H9 (cell line): ENCODE measurements at regions not wholly inside any gene's neighbourhood (a gene's known extent, or its start where the extent isn't known, plus 50 kb on each side); places are given as distances from the start of the nearest gene placed in this dataset.

Experiments used
- DNase-seq: peaks from one replicate; pipeline ENCODE4 v3.0.0-alpha.2; 2017
- H2AFZ ChIP-seq: one replicate; pipeline ENCODE4 v1.6.1; 2013; ENCODE audit warnings: mild to moderate bottlenecking, low read length, control low read depth, moderate library complexity
- H2AK5ac ChIP-seq: 2 replicates; pipeline ENCODE4 v1.6.1; 2013; ENCODE audit warnings: low read length, control low read depth, mixed read lengths; ENCODE audit not compliant: insufficient read length
- H2BK120ac ChIP-seq: one replicate; pipeline ENCODE4 v1.6.1; 2013; ENCODE audit warnings: low read depth, mild to moderate bottlenecking, low read length, control low read depth, inconsistent platforms; ENCODE audit not compliant: poor library complexity, severe bottlenecking
- H2BK12ac ChIP-seq: 2 replicates; pipeline ENCODE4 v1.6.1; 2013; ENCODE audit warnings: low read length, control low read depth, mixed read lengths, low read depth; ENCODE audit not compliant: insufficient read length
- H2BK15ac ChIP-seq: 2 replicates; pipeline ENCODE4 v1.6.1; 2013; ENCODE audit warnings: low read depth, low read length, control low read depth
- H2BK20ac ChIP-seq: one replicate; pipeline ENCODE4 v1.6.1; 2013; ENCODE audit warnings: low read depth, mild to moderate bottlenecking, low read length, control low read depth, inconsistent platforms; ENCODE audit not compliant: poor library complexity, severe bottlenecking
- H2BK5ac ChIP-seq: 2 replicates; pipeline ENCODE4 v1.6.1; 2013; ENCODE audit warnings: low read length, control low read depth, mixed read lengths; ENCODE audit not compliant: insufficient read length
- H3K14ac ChIP-seq: 2 replicates; pipeline ENCODE4 v1.6.1; 2013; ENCODE audit warnings: low read length, control low read depth; ENCODE audit not compliant: insufficient read depth
- H3K18ac ChIP-seq: 2 replicates; pipeline ENCODE4 v1.6.1; 2013; ENCODE audit warnings: low read depth, mild to moderate bottlenecking, mixed read lengths, low read length, control low read depth; ENCODE audit not compliant: insufficient read length
- H3K23ac ChIP-seq: 2 replicates; pipeline ENCODE4 v1.6.1; 2013; ENCODE audit warnings: low read length, control low read depth, mixed read lengths, low read depth; ENCODE audit not compliant: insufficient read length
- H3K23me2 ChIP-seq: 2 replicates; pipeline ENCODE4 v1.6.1; 2013; ENCODE audit warnings: low read depth, mild to moderate bottlenecking, mixed read lengths, low read length, control low read depth; ENCODE audit not compliant: insufficient read length, poor library complexity, severe bottlenecking
- H3K27ac ChIP-seq: 2 replicates; pipeline ENCODE4 v1.5.1; 2013; ENCODE audit warnings: low read length, control low read depth, mixed read lengths, low read depth; ENCODE audit not compliant: insufficient read length
- H3K27me3 ChIP-seq: 2 replicates; pipeline ENCODE4 v1.6.1; 2013; ENCODE audit warnings: low read length, control low read depth, inconsistent platforms; ENCODE audit not compliant: insufficient read depth
- H3K4ac ChIP-seq: 2 replicates; pipeline ENCODE4 v1.6.1; 2013; ENCODE audit warnings: low read depth, mild to moderate bottlenecking, control low read depth, inconsistent platforms, low read length, moderate library complexity
- H3K4me1 ChIP-seq: 2 replicates; pipeline ENCODE4 v1.6.1; 2013; ENCODE audit warnings: low read length, control low read depth, inconsistent platforms; ENCODE audit not compliant: insufficient read depth
- H3K4me2 ChIP-seq: 2 replicates; pipeline ENCODE4 v1.6.1; 2013; ENCODE audit warnings: low read length, control low read depth, mixed read lengths; ENCODE audit not compliant: insufficient read length, insufficient read depth
- H3K56ac ChIP-seq: 2 replicates; pipeline ENCODE4 v1.6.1; 2013; ENCODE audit warnings: low read depth, mild to moderate bottlenecking, mixed read lengths, low read length, control low read depth; ENCODE audit not compliant: insufficient read length
- H3K79me1 ChIP-seq: 2 replicates; pipeline ENCODE4 v1.6.1; 2013; ENCODE audit warnings: low read depth, mild to moderate bottlenecking, moderate library complexity, low read length, control low read depth, inconsistent platforms; ENCODE audit not compliant: insufficient read depth, poor library complexity, severe bottlenecking
- H3K79me2 ChIP-seq: 2 replicates; pipeline ENCODE4 v1.6.1; 2013; ENCODE audit warnings: low read length, control low read depth, inconsistent platforms; ENCODE audit not compliant: insufficient read depth
- H3K9ac ChIP-seq: 2 replicates; pipeline ENCODE4 v1.6.1; 2013; ENCODE audit warnings: low read length, control low read depth, mixed read lengths; ENCODE audit not compliant: insufficient read length; ENCODE audit errors: extremely low read depth
- H3K9me3 ChIP-seq: one replicate; pipeline ENCODE4 v1.6.1; 2013; ENCODE audit warnings: low read depth, low read length, inconsistent platforms; ENCODE audit not compliant: control insufficient read depth
- H3T11ph ChIP-seq: one replicate; pipeline ENCODE4 v1.6.1; 2013; ENCODE audit warnings: mild to moderate bottlenecking, low read length, control low read depth, inconsistent platforms
- H4K20me1 ChIP-seq: one replicate; pipeline ENCODE4 v1.6.1; 2013; ENCODE audit not compliant: control insufficient read depth, insufficient read length, insufficient read depth
- H4K5ac ChIP-seq: 2 replicates; pipeline ENCODE4 v1.6.1; 2013; ENCODE audit warnings: low read depth, mild to moderate bottlenecking, mixed read lengths, low read length, control low read depth; ENCODE audit not compliant: insufficient read length
- H4K8ac ChIP-seq: replicated peaks from 2 replicates; pipeline ENCODE4 v1.6.1; 2013; ENCODE audit warnings: low read length, control low read depth, mixed read lengths, low read depth; ENCODE audit not compliant: insufficient read length
- H4K91ac ChIP-seq: 2 replicates; pipeline ENCODE4 v1.6.1; 2013; ENCODE audit warnings: low read depth, mild to moderate bottlenecking, moderate library complexity, mixed read lengths, low read length, control low read depth; ENCODE audit not compliant: insufficient read length
- H3K27ac Mint-ChIP-seq, 3 experiments: 2 replicates in 2 of 3; 3 replicates in 1 of 3; pipeline ENCODE4 v1.8.0; 2020 to 2021; ENCODE audit warnings: mixed read lengths in 3 of 3, mild to moderate bottlenecking in 1 of 3, moderate library complexity in 1 of 3
- H3K27me3 Mint-ChIP-seq: 2 replicates; pipeline ENCODE4 v1.8.0; 2021; ENCODE audit warnings: low read depth, mild to moderate bottlenecking, moderate library complexity, mixed read lengths
- H3K36me3 Mint-ChIP-seq, 3 experiments: 2 replicates in 2 of 3; 3 replicates in 1 of 3; pipeline ENCODE4 v1.8.0; 2020 to 2021; ENCODE audit warnings: low read depth in 3 of 3, mixed read lengths in 3 of 3; ENCODE audit not compliant: insufficient read depth in 1 of 3
- H3K4me1 Mint-ChIP-seq, 2 experiments: 2 replicates each; pipeline ENCODE4 v1.8.0; 2020; ENCODE audit warnings: mixed read lengths in 2 of 2
- H3K4me3 Mint-ChIP-seq, 2 experiments: 2 replicates in 1 of 2; 3 replicates in 1 of 2; pipeline ENCODE4 v1.8.0; 2020 to 2021; ENCODE audit warnings: mild to moderate bottlenecking in 2 of 2, mixed read lengths in 2 of 2, moderate library complexity in 1 of 2
- H3K9me3 Mint-ChIP-seq, 2 experiments: 2 replicates in 1 of 2; 3 replicates in 1 of 2; pipeline ENCODE4 v1.8.0; 2020; ENCODE audit warnings: mild to moderate bottlenecking in 2 of 2, mixed read lengths in 2 of 2, moderate library complexity in 1 of 2
- WGBS: extraction: QIAGEN DNeasy Blood & Tissue Kit; methylation state at CpG from one replicate; pipeline ENCODE4 v1.1.7; 2013; ENCODE audit warnings: missing lambda C conversion rate, low lambda C conversion rate, mixed read lengths; ENCODE audit not compliant: insufficient read length; ENCODE audit errors: extremely low coverage; 5-methylcytosine and 5-hydroxymethylcytosine counted together
- TF ChIP-seq, protein P1 (sequence below): fragments of 200-600 bp; sonication (generic); conservative IDR thresholded peaks from 3 replicates; pipeline ENCODE4 v1.8.0; 2021; ENCODE audit warnings: antibody characterized with exemption, mild to moderate bottlenecking

DNA sequence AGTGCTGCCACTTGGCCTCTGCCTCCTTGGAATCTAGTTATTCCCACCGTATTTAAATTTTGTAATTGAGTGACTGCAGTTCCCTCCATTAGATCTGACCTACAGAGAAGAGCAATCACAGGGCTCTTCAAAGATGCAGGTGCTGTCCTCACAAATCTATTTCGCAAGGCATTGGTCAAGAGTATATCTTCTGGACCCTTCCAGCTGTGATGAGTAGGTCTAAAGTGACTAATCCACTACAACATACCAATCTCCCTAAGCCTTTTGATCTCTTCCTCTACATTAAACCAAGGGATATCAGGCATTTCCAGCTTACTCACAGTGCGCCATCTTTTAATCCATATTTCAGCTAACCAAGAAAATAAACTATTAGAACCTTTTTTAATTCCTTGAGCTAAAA, 65.1 kb upstream of the COL3A1 start:
- Histone ChIP-seq H3K79me2 (no peaks in the 10 kb centered on the region), H3K23me2 (no peaks in the 10 kb centered on the region), H4K91ac (no peak overlapping the region), H3K56ac (no peak overlapping the region), H2BK20ac (no peak overlapping the region), H4K5ac (no peak overlapping the region), H3K9me3 (no peaks in the 10 kb centered on the region), H2AK5ac (no peak overlapping the region), H3K23ac (no peak overlapping the region), H2AFZ (no peak overlapping the region), H4K20me1 (no peaks in the 10 kb centered on the region), H4K8ac (no peak overlapping the region), H2BK5ac (no peak overlapping the region), H3T11ph (no peak overlapping the region), H3K79me1 (no peaks in the 10 kb centered on the region), H3K4ac (no peak overlapping the region), H3K4me1 (no peaks in the 10 kb centered on the region), H2BK12ac (no peak overlapping the region), H3K18ac (no peak overlapping the region), H3K4me2 (no peak overlapping the region), H3K27ac (no peak overlapping the region), H3K14ac (no peak overlapping the region), H2BK15ac (no peak overlapping the region), H3K27me3 (no peaks in the 10 kb centered on the region), H3K9ac (no peak overlapping the region), H2BK120ac (no peak overlapping the region)
- no peak for DNase-seq
- no peaks in the 10 kb centered on the region for H3K27me3 Mint-ChIP-seq
- TF ChIP-seq, protein P1, sequence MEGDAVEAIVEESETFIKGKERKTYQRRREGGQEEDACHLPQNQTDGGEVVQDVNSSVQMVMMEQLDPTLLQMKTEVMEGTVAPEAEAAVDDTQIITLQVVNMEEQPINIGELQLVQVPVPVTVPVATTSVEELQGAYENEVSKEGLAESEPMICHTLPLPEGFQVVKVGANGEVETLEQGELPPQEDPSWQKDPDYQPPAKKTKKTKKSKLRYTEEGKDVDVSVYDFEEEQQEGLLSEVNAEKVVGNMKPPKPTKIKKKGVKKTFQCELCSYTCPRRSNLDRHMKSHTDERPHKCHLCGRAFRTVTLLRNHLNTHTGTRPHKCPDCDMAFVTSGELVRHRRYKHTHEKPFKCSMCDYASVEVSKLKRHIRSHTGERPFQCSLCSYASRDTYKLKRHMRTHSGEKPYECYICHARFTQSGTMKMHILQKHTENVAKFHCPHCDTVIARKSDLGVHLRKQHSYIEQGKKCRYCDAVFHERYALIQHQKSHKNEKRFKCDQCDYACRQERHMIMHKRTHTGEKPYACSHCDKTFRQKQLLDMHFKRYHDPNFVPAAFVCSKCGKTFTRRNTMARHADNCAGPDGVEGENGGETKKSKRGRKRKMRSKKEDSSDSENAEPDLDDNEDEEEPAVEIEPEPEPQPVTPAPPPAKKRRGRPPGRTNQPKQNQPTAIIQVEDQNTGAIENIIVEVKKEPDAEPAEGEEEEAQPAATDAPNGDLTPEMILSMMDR: no peak
- WGBS: no CpG with 5 or more reads among the region's 3 CpGs
- no peaks in the 10 kb centered on the region; a peak in 1 of 5 replicates for H3K9me3 Mint-ChIP-seq
- no peaks in the 10 kb centered on the region for H3K4me1 Mint-ChIP-seq
- H3K36me3 Mint-ChIP-seq: no peaks in the 10 kb centered on the region
- H3K4me3 Mint-ChIP-seq: no peak overlapping the region
- H3K27ac Mint-ChIP-seq: no peak overlapping the region
